ENCODE measurements at regions not wholly inside any gene's neighbourhood (a gene's known extent, or its start where the extent isn't known, plus 50 kb on each side); places are given as distances from the start of the nearest gene placed in this dataset.

DNA sequence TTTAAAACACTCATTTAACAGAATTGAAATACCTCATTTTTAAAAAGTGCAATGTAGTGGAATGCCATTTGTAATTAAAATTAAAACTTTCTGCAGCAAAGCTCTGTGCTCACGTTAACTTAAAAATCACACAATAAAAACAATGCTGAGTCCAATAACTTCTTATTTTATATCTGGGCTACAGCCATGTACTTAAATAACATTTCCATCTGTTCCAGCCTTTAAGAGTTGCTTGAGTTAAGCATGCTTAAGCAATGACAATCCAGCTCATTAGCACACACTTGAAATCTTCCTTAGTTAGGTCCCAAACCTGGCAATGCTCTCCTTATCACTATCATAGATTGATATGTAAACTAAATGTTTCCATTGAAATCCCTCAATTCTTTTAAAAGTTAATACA lies 132.3 kb upstream of the CDH12 start:
- no peak for TF ChIP-seq DPF2 (CRISPR knock-in tag; IDR thresholded peaks at IDR 0.05; ENCODE audit: borderline replicate concordance, low read depth)
- TF ChIP-seq, protein P1, sequence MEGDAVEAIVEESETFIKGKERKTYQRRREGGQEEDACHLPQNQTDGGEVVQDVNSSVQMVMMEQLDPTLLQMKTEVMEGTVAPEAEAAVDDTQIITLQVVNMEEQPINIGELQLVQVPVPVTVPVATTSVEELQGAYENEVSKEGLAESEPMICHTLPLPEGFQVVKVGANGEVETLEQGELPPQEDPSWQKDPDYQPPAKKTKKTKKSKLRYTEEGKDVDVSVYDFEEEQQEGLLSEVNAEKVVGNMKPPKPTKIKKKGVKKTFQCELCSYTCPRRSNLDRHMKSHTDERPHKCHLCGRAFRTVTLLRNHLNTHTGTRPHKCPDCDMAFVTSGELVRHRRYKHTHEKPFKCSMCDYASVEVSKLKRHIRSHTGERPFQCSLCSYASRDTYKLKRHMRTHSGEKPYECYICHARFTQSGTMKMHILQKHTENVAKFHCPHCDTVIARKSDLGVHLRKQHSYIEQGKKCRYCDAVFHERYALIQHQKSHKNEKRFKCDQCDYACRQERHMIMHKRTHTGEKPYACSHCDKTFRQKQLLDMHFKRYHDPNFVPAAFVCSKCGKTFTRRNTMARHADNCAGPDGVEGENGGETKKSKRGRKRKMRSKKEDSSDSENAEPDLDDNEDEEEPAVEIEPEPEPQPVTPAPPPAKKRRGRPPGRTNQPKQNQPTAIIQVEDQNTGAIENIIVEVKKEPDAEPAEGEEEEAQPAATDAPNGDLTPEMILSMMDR (CRISPR knock-in tag; IDR thresholded peaks at IDR 0.05), result no peak

All from HepG2 (cell line).